ENCODE measurements at regions not wholly inside any gene's neighbourhood (a gene's known extent, or its start where the extent isn't known, plus 50 kb on each side); places are given as distances from the start of the nearest gene placed in this dataset.

- H3K27me3 ChIP-seq (ENCODE audit: control insufficient read depth, insufficient read depth, low read length), result no peaks in the 10 kb centered on the region
- H3K4me1 ChIP-seq (ENCODE audit: control insufficient read depth, insufficient read depth, low read length), result peaks cover 5% of the 10 kb centered on the region
- H3K27ac ChIP-seq (ENCODE audit: low read depth, low read length), result no peak overlapping the region
- no peak overlapping the region for H3K9ac ChIP-seq (ENCODE audit: low read length)
- H3K4me3 ChIP-seq (ENCODE audit: low read length), result no peak overlapping the region
- H3K36me3 ChIP-seq (ENCODE audit: control insufficient read depth, insufficient read depth, low read length), result no peaks in the 10 kb centered on the region
These were observed 151.9 kb downstream of the LACC1 start for GRCh38 chr13:44031555-44031954.

- no peak overlapping the region for H3K27ac ChIP-seq (ENCODE audit: low read depth, low read length)
- no peak overlapping the region for H3K9ac ChIP-seq (ENCODE audit: low read length)
- H3K36me3 ChIP-seq (ENCODE audit: control insufficient read depth, insufficient read depth, low read length), result no peaks in the 10 kb centered on the region
- peaks cover 5% of the 10 kb centered on the region for H3K4me1 ChIP-seq (ENCODE audit: control insufficient read depth, insufficient read depth, low read length)
- H3K4me3 ChIP-seq (ENCODE audit: low read length), result no peak overlapping the region
- H3K27me3 ChIP-seq (ENCODE audit: control insufficient read depth, insufficient read depth, low read length), result no peaks in the 10 kb centered on the region
These were observed 153.1 kb downstream of the LACC1 start for GRCh38 chr13:44032802-44033201.

- no peak overlapping the region for H3K9ac ChIP-seq (ENCODE audit: low read length)
- no peak overlapping the region for H3K27ac ChIP-seq (ENCODE audit: low read depth, low read length)
- H3K4me1 ChIP-seq (ENCODE audit: control insufficient read depth, insufficient read depth, low read length), result peaks cover 3% of the 10 kb centered on the region
- no peaks in the 10 kb centered on the region for H3K27me3 ChIP-seq (ENCODE audit: control insufficient read depth, insufficient read depth, low read length)
- no peaks in the 10 kb centered on the region for H3K36me3 ChIP-seq (ENCODE audit: control insufficient read depth, insufficient read depth, low read length)
- H3K4me3 ChIP-seq (ENCODE audit: low read length), result no peak overlapping the region
These were observed 155.7 kb downstream of the LACC1 start for GRCh38 chr13:44035400-44035799.

GRCh38 chr13:44040070-44040817 lies 160.5 kb downstream of the LACC1 start:
- no peak overlapping the region for H3K4me3 ChIP-seq (ENCODE audit: low read length)
- H3K4me1 ChIP-seq (ENCODE audit: control insufficient read depth, insufficient read depth, low read length), result no peaks in the 10 kb centered on the region
- H3K9ac ChIP-seq (ENCODE audit: low read length), result no peak overlapping the region
- no peaks in the 10 kb centered on the region for H3K36me3 ChIP-seq (ENCODE audit: control insufficient read depth, insufficient read depth, low read length)
- H3K27me3 ChIP-seq (ENCODE audit: control insufficient read depth, insufficient read depth, low read length), result no peaks in the 10 kb centered on the region
- H3K27ac ChIP-seq (ENCODE audit: low read depth, low read length), result no peak overlapping the region

- H3K27ac ChIP-seq (ENCODE audit: low read depth, low read length), result no peak overlapping the region
- no peaks in the 10 kb centered on the region for H3K36me3 ChIP-seq (ENCODE audit: control insufficient read depth, insufficient read depth, low read length)
- H3K4me3 ChIP-seq (ENCODE audit: low read length), result no peak overlapping the region
These were observed 161.1 kb downstream of the LACC1 start for GRCh38 chr13:44040818-44041100.

GRCh38 chr13:44044547-44045179 lies 165.0 kb downstream of the LACC1 start:
- H3K4me3 ChIP-seq (ENCODE audit: low read length), result no peak overlapping the region
- H3K27me3 ChIP-seq (ENCODE audit: control insufficient read depth, insufficient read depth, low read length), result no peaks in the 10 kb centered on the region
- no peak overlapping the region for H3K9ac ChIP-seq (ENCODE audit: low read length)
- no peaks in the 10 kb centered on the region for H3K4me1 ChIP-seq (ENCODE audit: control insufficient read depth, insufficient read depth, low read length)
- H3K36me3 ChIP-seq (ENCODE audit: control insufficient read depth, insufficient read depth, low read length), result no peaks in the 10 kb centered on the region
- no peak overlapping the region for H3K27ac ChIP-seq (ENCODE audit: low read depth, low read length)

More at GRCh38 chr13:44040818-44041100, 161.1 kb downstream of the LACC1 start:
- Histone ChIP-seq H3K9ac (ENCODE audit: low read length) (no peak overlapping the region), H3K4me1 (ENCODE audit: control insufficient read depth, insufficient read depth, low read length) (no peaks in the 10 kb centered on the region), H3K27me3 (ENCODE audit: control insufficient read depth, insufficient read depth, low read length) (no peaks in the 10 kb centered on the region)

- no peak overlapping the region for H3K4me3 ChIP-seq (ENCODE audit: low read length)
These were observed 165.5 kb downstream of the LACC1 start for GRCh38 chr13:44045180-44045562.

GRCh38 chr13:44046428-44046827 lies 166.7 kb downstream of the LACC1 start:
- Histone ChIP-seq H3K27me3 (ENCODE audit: control insufficient read depth, insufficient read depth, low read length) (no peaks in the 10 kb centered on the region), H3K4me3 (ENCODE audit: low read length) (no peak overlapping the region), H3K27ac (ENCODE audit: low read depth, low read length) (no peak overlapping the region), H3K36me3 (ENCODE audit: control insufficient read depth, insufficient read depth, low read length) (no peaks in the 10 kb centered on the region), H3K4me1 (ENCODE audit: control insufficient read depth, insufficient read depth, low read length) (no peaks in the 10 kb centered on the region), H3K9ac (ENCODE audit: low read length) (no peak overlapping the region)

More at GRCh38 chr13:44045180-44045562, 165.5 kb downstream of the LACC1 start:
- Histone ChIP-seq H3K9ac (ENCODE audit: low read length) (no peak overlapping the region), H3K36me3 (ENCODE audit: control insufficient read depth, insufficient read depth, low read length) (no peaks in the 10 kb centered on the region), H3K27ac (ENCODE audit: low read depth, low read length) (no peak overlapping the region), H3K4me1 (ENCODE audit: control insufficient read depth, insufficient read depth, low read length) (no peaks in the 10 kb centered on the region), H3K27me3 (ENCODE audit: control insufficient read depth, insufficient read depth, low read length) (no peaks in the 10 kb centered on the region)

- no peaks in the 10 kb centered on the region for H3K27me3 ChIP-seq (ENCODE audit: control insufficient read depth, insufficient read depth, low read length)
- no peaks in the 10 kb centered on the region for H3K36me3 ChIP-seq (ENCODE audit: control insufficient read depth, insufficient read depth, low read length)
- no peak overlapping the region for H3K27ac ChIP-seq (ENCODE audit: low read depth, low read length)
- no peak overlapping the region for H3K4me3 ChIP-seq (ENCODE audit: low read length)
- no peak overlapping the region for H3K9ac ChIP-seq (ENCODE audit: low read length)
- H3K4me1 ChIP-seq (ENCODE audit: control insufficient read depth, insufficient read depth, low read length), result peaks cover 16% of the 10 kb centered on the region
These were observed 168.6 kb downstream of the LACC1 start for GRCh38 chr13:44048326-44048725.

GRCh38 chr13:44049081-44049945 lies 169.6 kb downstream of the LACC1 start:
- H3K36me3 ChIP-seq (ENCODE audit: control insufficient read depth, insufficient read depth, low read length), result no peaks in the 10 kb centered on the region
- H3K27me3 ChIP-seq (ENCODE audit: control insufficient read depth, insufficient read depth, low read length), result no peaks in the 10 kb centered on the region
- H3K4me1 ChIP-seq (ENCODE audit: control insufficient read depth, insufficient read depth, low read length), result peaks cover 20% of the 10 kb centered on the region
- no peak overlapping the region for H3K9ac ChIP-seq (ENCODE audit: low read length)
- no peak overlapping the region for H3K27ac ChIP-seq (ENCODE audit: low read depth, low read length)
- no peak overlapping the region for H3K4me3 ChIP-seq (ENCODE audit: low read length)

- H3K4me1 ChIP-seq (ENCODE audit: control insufficient read depth, insufficient read depth, low read length), result peaks cover 20% of the 10 kb centered on the region
- H3K27ac ChIP-seq (ENCODE audit: low read depth, low read length), result no peak overlapping the region
- no peaks in the 10 kb centered on the region for H3K27me3 ChIP-seq (ENCODE audit: control insufficient read depth, insufficient read depth, low read length)
- no peaks in the 10 kb centered on the region for H3K36me3 ChIP-seq (ENCODE audit: control insufficient read depth, insufficient read depth, low read length)
- no peak overlapping the region for H3K4me3 ChIP-seq (ENCODE audit: low read length)
- H3K9ac ChIP-seq (ENCODE audit: low read length), result no peak overlapping the region
These were observed 170.9 kb downstream of the LACC1 start for GRCh38 chr13:44050450-44051063.

GRCh38 chr13:44051405-44051804 lies 171.7 kb downstream of the LACC1 start:
- H3K36me3 ChIP-seq (ENCODE audit: control insufficient read depth, insufficient read depth, low read length), result no peaks in the 10 kb centered on the region
- H3K9ac ChIP-seq (ENCODE audit: low read length), result no peak overlapping the region
- no peak overlapping the region for H3K4me3 ChIP-seq (ENCODE audit: low read length)
- no peaks in the 10 kb centered on the region for H3K27me3 ChIP-seq (ENCODE audit: control insufficient read depth, insufficient read depth, low read length)
- H3K4me1 ChIP-seq (ENCODE audit: control insufficient read depth, insufficient read depth, low read length), result peaks cover 20% of the 10 kb centered on the region
- peak overlapping the region; percentile 24 for H3K27ac ChIP-seq (ENCODE audit: low read depth, low read length)

All from rectal smooth muscle tissue (tissue), 1 donor.